NOMO-1 (cell line): ENCODE measurements at regions not wholly inside any gene's neighbourhood (a gene's known extent, or its start where the extent isn't known, plus 50 kb on each side); places are given as distances from the start of the nearest gene placed in this dataset.

Source experiments
- DNase-seq, 2 experiments: peaks; one replicate each; lab custom pipeline; 2025; ENCODE audit not compliant: unreplicated experiment in 2 of 2; lab: John Stamatoyannopoulos, UW

DNA sequence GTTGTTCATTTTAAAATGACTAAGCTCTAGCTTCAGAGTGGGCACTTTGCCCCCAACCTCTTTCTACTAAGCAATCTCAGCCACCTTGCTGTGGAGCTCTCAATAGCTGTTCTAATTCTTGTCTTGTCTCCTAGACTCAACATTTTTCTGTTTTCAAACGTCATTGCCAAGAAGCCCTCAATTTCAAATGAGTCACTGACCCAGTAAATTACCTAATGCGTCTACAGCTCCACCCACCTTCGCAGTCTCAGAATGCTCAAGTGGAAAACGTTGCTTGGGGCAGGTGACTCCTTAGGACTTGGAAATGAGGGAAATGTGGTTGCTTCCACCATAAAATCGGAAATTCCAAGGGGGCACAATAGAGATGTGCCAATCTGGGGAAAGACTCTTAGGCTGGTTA, 59.0 kb downstream of the ING2 start:
- peak; percentile 44 to 50 for DNase-seq

GRCh38 chr4:183571350-183571941, 66.6 kb downstream of the ING2 start:
- peak; percentile 22 to 26 for DNase-seq

- DNase-seq = no peak
Observed at GRCh38 chr4:183576701-183577404, 72.0 kb downstream of the ING2 start.

- DNase-seq = no peak
Observed at GRCh38 chr4:183580370-183580769, 75.5 kb downstream of the ING2 start.

GRCh38 chr4:183580849-183581248, 76.0 kb downstream of the ING2 start:
- no peak for DNase-seq

DNA sequence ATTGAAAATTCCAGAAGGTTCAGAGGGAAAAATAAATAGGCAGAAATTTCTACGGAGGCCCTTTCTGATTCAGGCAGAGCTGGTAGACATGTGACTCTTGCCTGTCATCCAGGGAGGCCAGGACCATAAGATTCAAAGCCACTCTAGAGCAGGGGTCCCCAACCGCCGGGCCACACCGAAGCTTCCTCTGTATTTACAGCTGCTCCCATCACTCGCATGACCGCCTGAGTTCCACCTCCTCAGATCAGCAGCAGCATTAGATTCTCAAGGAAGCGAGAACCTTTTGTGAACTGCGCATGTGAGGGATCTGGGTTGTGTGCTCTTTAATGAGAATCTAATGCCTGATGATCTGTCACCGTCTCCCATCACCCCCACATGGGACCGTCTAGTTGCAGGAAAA, 72.2 kb downstream of the RWDD4 start:
- no peak for DNase-seq

DNA sequence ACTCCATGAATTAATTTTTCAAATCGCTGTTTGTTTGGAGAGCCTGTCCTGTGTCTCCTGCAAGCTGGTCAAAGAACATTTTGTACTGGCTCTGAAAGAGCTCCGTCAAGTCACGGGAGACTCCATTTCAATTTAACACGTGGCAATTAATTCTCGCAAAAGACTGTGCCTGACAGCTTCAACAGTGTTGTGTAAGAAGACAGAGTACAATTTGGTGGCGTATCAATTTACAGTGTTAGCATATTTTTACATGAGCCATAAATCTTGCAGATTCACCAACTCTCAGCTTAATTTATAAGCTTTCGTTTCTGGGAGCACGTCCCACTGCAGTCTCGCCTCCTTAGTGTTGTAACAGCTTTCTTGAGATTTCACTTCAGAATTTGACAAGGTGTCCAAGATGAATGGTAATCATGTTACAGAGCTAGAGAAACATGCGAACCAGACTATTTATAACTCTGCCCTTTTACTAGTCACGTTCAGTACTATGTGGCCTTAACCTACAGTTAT, 70.8 kb downstream of the RWDD4 start:
- peak; percentile 69 to 88 for DNase-seq

DNA sequence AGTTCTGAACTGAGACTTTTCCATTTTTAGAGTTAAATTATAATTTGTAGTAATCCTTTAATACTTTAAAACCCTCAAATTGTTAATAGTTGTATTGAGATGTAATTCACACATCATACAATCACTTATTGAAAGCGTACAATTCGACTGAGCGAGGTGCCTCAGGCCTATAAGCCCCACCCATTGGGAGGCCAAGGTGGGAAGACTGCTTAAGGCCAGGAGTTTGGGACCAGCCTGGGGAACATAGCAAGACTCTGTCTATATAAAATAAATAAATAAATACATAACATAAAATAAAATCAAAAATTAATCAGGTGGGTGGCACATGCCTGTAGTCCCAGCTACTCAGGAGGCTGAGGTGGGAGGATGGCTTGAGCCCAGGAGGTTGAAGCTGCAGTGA, 70.3 kb downstream of the RWDD4 start:
- no peak for DNase-seq

DNA sequence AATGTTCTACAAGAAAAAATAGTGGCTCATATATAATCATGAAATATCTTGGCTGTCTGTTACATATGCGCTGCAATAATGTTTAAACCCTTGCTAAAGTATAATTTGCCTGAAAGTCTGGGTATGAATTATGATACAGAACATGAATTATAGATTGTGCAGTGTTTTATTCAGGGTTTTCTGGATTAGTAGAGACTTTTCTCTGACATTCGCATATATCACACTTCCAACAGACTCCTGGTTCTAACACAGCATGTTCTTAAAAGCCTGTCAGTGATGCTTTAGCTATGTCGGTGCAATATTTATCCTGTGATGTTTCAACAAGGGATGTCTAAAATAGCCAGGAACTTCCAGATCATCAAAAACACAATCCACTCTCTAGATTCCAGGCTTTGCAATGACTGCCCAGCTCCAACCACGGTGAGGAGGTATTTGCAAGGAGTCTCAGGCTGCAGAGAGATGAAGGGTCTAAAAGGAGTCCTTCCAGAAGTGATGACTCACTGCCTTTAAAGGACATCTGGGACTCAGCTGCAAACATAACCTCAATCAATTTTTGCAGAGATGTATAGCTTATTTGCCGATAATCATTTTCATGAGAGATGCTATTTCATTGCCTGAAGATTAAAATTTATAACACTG, 69.4 kb downstream of the RWDD4 start:
- DNase-seq = no peak
